Gastrocnemius medialis (tissue), 4 donors: ENCODE measurements at regions not wholly inside any gene's neighbourhood (a gene's known extent, or its start where the extent isn't known, plus 50 kb on each side); places are given as distances from the start of the nearest gene placed in this dataset.

Source experiments
- POLR2A ChIP-seq, 2 donors: fragments of 450-650 bp; IDR thresholded peaks; one replicate each; pipeline ENCODE4 v1.6.1; 2017; ENCODE audit warnings: antibody characterized with exemption in 2 of 2, mild to moderate bottlenecking in 2 of 2, moderate library complexity in 2 of 2
- TF ChIP-seq, protein P1 (sequence below), 5 experiments: fragments of 450-650 bp in 3 of 5; fragments of 200-600 bp in 2 of 5; sonication (generic) in 2 of 5; IDR thresholded peaks in 4 of 5; conservative IDR thresholded peaks in 1 of 5; 1 replicate in 4 of 5; 2 replicates in 1 of 5; pipeline ENCODE4 v1.5.1; 2016 to 2019; ENCODE audit warnings: antibody characterized with exemption in 5 of 5, mild to moderate bottlenecking in 3 of 5, moderate library complexity in 3 of 5

DNA sequence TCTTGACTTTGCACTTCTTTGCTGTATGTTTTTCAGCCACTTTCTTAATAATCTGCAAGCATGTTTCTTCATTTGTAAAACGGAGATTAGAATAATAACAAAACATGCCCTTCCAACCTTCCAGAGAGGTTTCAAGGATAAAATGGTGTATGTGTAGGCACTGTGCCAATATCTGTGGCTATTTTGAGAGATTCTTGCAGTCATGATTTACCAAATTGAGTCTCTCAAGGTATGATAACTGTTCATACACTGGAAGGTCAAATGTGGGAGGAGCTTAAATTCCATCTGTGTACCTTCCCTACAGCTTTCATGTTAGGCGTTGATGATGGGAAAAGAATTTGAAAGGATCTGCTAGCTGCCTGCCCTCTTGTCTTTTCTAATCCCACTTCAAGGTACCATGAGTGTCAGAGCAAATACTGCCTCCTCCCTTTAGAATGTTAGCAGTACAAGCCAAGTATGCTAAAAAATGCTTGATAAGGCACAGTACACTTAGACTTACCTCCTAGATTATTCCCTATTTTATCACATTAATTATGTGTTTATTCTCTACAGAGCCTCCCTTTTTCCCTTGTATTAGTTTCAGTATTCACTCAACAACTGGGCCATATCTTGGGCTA is 78.0 kb upstream of the ST8SIA2 start:
- TF ChIP-seq, protein P1, sequence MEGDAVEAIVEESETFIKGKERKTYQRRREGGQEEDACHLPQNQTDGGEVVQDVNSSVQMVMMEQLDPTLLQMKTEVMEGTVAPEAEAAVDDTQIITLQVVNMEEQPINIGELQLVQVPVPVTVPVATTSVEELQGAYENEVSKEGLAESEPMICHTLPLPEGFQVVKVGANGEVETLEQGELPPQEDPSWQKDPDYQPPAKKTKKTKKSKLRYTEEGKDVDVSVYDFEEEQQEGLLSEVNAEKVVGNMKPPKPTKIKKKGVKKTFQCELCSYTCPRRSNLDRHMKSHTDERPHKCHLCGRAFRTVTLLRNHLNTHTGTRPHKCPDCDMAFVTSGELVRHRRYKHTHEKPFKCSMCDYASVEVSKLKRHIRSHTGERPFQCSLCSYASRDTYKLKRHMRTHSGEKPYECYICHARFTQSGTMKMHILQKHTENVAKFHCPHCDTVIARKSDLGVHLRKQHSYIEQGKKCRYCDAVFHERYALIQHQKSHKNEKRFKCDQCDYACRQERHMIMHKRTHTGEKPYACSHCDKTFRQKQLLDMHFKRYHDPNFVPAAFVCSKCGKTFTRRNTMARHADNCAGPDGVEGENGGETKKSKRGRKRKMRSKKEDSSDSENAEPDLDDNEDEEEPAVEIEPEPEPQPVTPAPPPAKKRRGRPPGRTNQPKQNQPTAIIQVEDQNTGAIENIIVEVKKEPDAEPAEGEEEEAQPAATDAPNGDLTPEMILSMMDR (IDR thresholded peaks at IDR 0.05 in 4 of 5, conservative IDR thresholded peaks at IDR 0.05 in 1 of 5) = no peak
- TF ChIP-seq POLR2A (IDR thresholded peaks at IDR 0.05) = no peak
